Bronchial epithelial cell (primary cell): ENCODE measurements at regions not wholly inside any gene's neighbourhood (a gene's known extent, or its start where the extent isn't known, plus 50 kb on each side); places are given as distances from the start of the nearest gene placed in this dataset.

ENCODE experiments used
- DNase-seq: peaks from one replicate; pipeline ENCODE4 v3.0.0-alpha.2; 2010; ENCODE audit warnings: low read depth
- FAIRE-seq: peaks from 2 replicates; lab custom pipeline; 2011; peaks lifted over from hg19 to GRCh38; lab: Jason Lieb, UNC
- H3K27me3 ChIP-seq: 2 replicates; pipeline ENCODE4 v1.5.1; 2011; ENCODE audit warnings: low read length; ENCODE audit not compliant: control insufficient read depth, insufficient read depth
- H3K36me3 ChIP-seq: 2 replicates; pipeline ENCODE4 v1.5.1; 2011; ENCODE audit warnings: low read length; ENCODE audit not compliant: control insufficient read depth, insufficient read depth
- H3K4me3 ChIP-seq: 2 replicates; pipeline ENCODE4 v1.5.1; 2011; ENCODE audit warnings: mild to moderate bottlenecking, low read depth, low read length, control low read depth
- CTCF ChIP-seq: IDR thresholded peaks from 2 replicates; pipeline ENCODE4 v1.5.1; 2011; ENCODE audit warnings: mild to moderate bottlenecking, moderate library complexity, low read length, control low read depth, inconsistent platforms; ENCODE audit not compliant: insufficient read depth, severe bottlenecking

- no peaks in the 10 kb centered on the region for H3K27me3 ChIP-seq
- no peak for TF ChIP-seq CTCF
- no peak for DNase-seq
- H3K36me3 ChIP-seq: no peaks in the 10 kb centered on the region
- FAIRE-seq: no peak
- no peak overlapping the region for H3K4me3 ChIP-seq
Measured at GRCh38 chr19:30742406-30742938, 370.3 kb downstream of the ZNF536 start.

- TF ChIP-seq CTCF: no peak
- Histone ChIP-seq H3K36me3 (no peaks in the 10 kb centered on the region), H3K4me3 (no peak overlapping the region), H3K27me3 (no peaks in the 10 kb centered on the region)
- no peak for FAIRE-seq
- DNase-seq: no peak
Measured at GRCh38 chr19:30741566-30741965, 369.4 kb downstream of the ZNF536 start.

- no peak overlapping the region for H3K4me3 ChIP-seq
- DNase-seq: no peak
- no peak for FAIRE-seq
- H3K27me3 ChIP-seq: no peaks in the 10 kb centered on the region
- TF ChIP-seq CTCF: no peak
- H3K36me3 ChIP-seq: no peaks in the 10 kb centered on the region
Measured at GRCh38 chr19:30739394-30739793, 367.2 kb downstream of the ZNF536 start.

GRCh38 chr19:30738047-30738446, 365.9 kb downstream of the ZNF536 start:
- H3K36me3 ChIP-seq: no peaks in the 10 kb centered on the region
- DNase-seq: no peak
- no peak overlapping the region for H3K4me3 ChIP-seq
- no peaks in the 10 kb centered on the region for H3K27me3 ChIP-seq
- TF ChIP-seq CTCF: no peak
- no peak for FAIRE-seq

GRCh38 chr19:30734669-30735068, 362.5 kb downstream of the ZNF536 start:
- no peak for TF ChIP-seq CTCF
- no peak for FAIRE-seq
- no peak overlapping the region for H3K4me3 ChIP-seq
- H3K36me3 ChIP-seq: no peaks in the 10 kb centered on the region
- no peak for DNase-seq
- no peaks in the 10 kb centered on the region for H3K27me3 ChIP-seq
